ENCODE measurements at regions not wholly inside any gene's neighbourhood (a gene's known extent, or its start where the extent isn't known, plus 50 kb on each side); places are given as distances from the start of the nearest gene placed in this dataset.

DNA sequence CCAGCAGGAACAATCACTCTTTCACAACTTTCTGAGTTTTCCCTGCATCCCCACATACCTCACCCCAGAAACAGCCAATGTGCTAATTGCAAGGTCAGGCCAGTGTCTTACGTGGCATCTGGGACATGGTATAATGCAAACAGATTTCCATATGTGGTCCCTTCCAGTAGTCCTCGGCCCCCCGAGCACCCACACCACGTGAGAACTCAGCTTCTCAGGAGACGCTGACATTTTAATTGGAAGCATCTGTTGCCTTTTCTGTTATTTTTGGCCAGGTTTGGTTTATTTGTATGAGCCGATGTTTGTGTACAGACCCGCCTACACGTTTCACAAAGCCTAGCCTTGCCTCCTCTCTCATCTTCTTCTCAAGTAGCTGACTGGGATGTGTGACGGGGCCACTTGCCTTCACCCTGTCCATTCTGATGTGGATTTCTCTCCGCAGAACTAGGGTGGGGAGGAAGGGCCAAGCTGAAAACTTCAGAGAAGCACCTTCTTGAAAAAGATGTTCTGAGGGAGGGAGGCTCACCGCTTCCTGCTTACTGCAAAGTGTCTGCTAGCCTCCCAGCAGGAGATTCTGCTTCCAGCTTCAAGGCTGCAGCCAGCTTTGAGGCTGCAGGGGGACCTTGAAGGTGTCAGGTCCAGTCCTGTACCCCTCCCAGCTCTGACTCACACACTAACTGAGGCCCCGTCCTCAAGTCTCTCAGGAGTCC is 109.6 kb upstream of the SLC14A2 start:
- TF ChIP-seq EGR1 (IDR thresholded peaks at IDR 0.05) (no peak), TEAD4 (IDR thresholded peaks at IDR 0.05) (no peak), TCF12 (IDR thresholded peaks at IDR 0.05; ENCODE audit: low read depth) (no peak), CREB1 (IDR thresholded peaks at IDR 0.05; ENCODE audit: low read depth) (no peak), NFIC (IDR thresholded peaks at IDR 0.05) (no peak), TAF1 (IDR thresholded peaks at IDR 0.05; ENCODE audit: low read depth) (no peak), YY1 (IDR thresholded peaks at IDR 0.05; ENCODE audit: low read depth) (no peak), EP300 (IDR thresholded peaks at IDR 0.05; ENCODE audit: borderline replicate concordance) (no peak), CEBPB (IDR thresholded peaks at IDR 0.05) (no peak), ZBTB7A (IDR thresholded peaks at IDR 0.05; ENCODE audit: low read depth) (no peak), RAD21 (IDR thresholded peaks at IDR 0.05; ENCODE audit: low read depth) (no peak), FOXM1 (IDR thresholded peaks at IDR 0.05; ENCODE audit: borderline replicate concordance, low read depth) (no peak)
- TF ChIP-seq, protein P1, sequence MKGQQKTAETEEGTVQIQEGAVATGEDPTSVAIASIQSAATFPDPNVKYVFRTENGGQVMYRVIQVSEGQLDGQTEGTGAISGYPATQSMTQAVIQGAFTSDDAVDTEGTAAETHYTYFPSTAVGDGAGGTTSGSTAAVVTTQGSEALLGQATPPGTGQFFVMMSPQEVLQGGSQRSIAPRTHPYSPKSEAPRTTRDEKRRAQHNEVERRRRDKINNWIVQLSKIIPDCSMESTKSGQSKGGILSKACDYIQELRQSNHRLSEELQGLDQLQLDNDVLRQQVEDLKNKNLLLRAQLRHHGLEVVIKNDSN (IDR thresholded peaks at IDR 0.05), result no peak
- TF ChIP-seq, protein P2, sequence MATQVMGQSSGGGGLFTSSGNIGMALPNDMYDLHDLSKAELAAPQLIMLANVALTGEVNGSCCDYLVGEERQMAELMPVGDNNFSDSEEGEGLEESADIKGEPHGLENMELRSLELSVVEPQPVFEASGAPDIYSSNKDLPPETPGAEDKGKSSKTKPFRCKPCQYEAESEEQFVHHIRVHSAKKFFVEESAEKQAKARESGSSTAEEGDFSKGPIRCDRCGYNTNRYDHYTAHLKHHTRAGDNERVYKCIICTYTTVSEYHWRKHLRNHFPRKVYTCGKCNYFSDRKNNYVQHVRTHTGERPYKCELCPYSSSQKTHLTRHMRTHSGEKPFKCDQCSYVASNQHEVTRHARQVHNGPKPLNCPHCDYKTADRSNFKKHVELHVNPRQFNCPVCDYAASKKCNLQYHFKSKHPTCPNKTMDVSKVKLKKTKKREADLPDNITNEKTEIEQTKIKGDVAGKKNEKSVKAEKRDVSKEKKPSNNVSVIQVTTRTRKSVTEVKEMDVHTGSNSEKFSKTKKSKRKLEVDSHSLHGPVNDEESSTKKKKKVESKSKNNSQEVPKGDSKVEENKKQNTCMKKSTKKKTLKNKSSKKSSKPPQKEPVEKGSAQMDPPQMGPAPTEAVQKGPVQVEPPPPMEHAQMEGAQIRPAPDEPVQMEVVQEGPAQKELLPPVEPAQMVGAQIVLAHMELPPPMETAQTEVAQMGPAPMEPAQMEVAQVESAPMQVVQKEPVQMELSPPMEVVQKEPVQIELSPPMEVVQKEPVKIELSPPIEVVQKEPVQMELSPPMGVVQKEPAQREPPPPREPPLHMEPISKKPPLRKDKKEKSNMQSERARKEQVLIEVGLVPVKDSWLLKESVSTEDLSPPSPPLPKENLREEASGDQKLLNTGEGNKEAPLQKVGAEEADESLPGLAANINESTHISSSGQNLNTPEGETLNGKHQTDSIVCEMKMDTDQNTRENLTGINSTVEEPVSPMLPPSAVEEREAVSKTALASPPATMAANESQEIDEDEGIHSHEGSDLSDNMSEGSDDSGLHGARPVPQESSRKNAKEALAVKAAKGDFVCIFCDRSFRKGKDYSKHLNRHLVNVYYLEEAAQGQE (IDR thresholded peaks at IDR 0.05; ENCODE audit: low read depth), result no peak
- TF ChIP-seq, protein P3, sequence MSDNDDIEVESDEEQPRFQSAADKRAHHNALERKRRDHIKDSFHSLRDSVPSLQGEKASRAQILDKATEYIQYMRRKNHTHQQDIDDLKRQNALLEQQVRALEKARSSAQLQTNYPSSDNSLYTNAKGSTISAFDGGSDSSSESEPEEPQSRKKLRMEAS (IDR thresholded peaks at IDR 0.05), result no peak

DNA sequence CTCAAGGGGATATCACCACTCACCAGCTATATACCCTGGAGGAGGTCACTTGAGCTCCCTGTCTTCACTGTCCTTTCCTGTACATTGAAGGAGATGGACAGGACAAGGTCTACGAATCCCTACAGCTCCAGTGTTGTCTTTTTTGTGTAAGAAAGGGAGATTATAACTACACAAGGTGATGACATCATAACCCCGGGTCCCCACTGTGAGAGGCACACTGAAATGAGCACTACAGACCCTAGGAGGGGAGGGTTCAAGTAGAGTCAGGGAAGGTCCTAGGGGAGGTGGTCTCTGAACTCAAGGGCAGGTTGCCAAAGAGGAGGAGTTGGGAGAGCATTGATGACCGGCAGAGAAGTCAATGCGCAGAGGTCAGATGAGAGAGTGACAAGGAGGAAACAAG is 108.3 kb upstream of the SLC14A2 start:
- TF ChIP-seq, protein P2 (IDR thresholded peaks at IDR 0.05; ENCODE audit: low read depth), result no peak
- TF ChIP-seq TCF12 (IDR thresholded peaks at IDR 0.05; ENCODE audit: low read depth) (no peak), NFIC (IDR thresholded peaks at IDR 0.05) (no peak), CEBPB (IDR thresholded peaks at IDR 0.05) (no peak), TAF1 (IDR thresholded peaks at IDR 0.05; ENCODE audit: low read depth) (no peak), EP300 (IDR thresholded peaks at IDR 0.05; ENCODE audit: borderline replicate concordance) (no peak), YY1 (IDR thresholded peaks at IDR 0.05; ENCODE audit: low read depth) (no peak), CREB1 (IDR thresholded peaks at IDR 0.05; ENCODE audit: low read depth) (no peak)
- TF ChIP-seq, protein P3 (IDR thresholded peaks at IDR 0.05), result no peak

DNA sequence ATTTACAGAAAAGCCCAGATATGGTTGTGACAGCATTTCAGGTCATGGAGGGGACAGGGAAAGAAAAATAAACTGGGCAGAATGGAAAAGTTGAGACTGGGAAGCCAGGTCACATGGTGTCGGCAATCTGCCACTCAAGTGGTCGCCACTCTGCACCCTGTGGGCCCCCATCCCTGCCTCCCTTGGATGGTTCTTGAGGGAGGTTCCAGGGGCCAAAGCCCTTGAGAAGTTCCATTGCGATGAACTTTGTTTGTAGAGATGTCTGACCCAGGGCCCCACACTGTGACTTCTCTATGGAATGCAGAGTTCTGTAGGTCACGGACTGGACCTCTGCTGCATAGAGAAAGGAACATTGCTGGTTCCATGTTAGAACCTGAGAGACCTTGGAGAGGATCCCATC is 105.7 kb upstream of the SLC14A2 start:
- TF ChIP-seq EGR1 (IDR thresholded peaks at IDR 0.05), result no peak
- no peak for TF ChIP-seq NFIC (IDR thresholded peaks at IDR 0.05)
- TF ChIP-seq ZBTB7A (IDR thresholded peaks at IDR 0.05; ENCODE audit: low read depth), result no peak
- TF ChIP-seq TAF1 (IDR thresholded peaks at IDR 0.05; ENCODE audit: low read depth), result no peak

DNA sequence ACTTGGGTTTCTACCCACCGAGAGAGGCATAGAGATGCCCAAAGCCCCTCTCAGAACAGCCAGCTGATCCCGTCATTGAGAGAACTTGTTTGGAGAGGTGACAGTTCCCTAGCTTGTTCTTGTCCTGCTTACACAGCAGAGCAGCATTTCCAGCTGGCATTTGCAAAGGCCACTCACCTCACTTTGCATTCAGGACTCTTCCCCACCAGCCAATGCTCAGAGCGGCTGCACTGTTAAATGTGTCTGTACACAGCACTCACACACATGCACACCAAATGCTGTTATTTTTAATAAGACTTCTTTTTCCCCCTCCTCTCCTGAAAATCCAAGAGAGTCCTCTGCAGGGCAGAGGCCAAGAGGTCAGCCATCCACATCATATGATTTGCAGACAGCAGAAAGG is 104.6 kb upstream of the SLC14A2 start:
- TF ChIP-seq RAD21 (IDR thresholded peaks at IDR 0.05; ENCODE audit: low read depth) (no peak), TEAD4 (IDR thresholded peaks at IDR 0.05) (no peak), TCF12 (IDR thresholded peaks at IDR 0.05; ENCODE audit: low read depth) (no peak), TAF1 (IDR thresholded peaks at IDR 0.05; ENCODE audit: low read depth) (no peak), CREB1 (IDR thresholded peaks at IDR 0.05; ENCODE audit: low read depth) (no peak), CEBPB (IDR thresholded peaks at IDR 0.05) (no peak), YY1 (IDR thresholded peaks at IDR 0.05; ENCODE audit: low read depth) (no peak), EGR1 (IDR thresholded peaks at IDR 0.05) (no peak), NFIC (IDR thresholded peaks at IDR 0.05) (no peak), EP300 (IDR thresholded peaks at IDR 0.05; ENCODE audit: borderline replicate concordance) (no peak), FOXM1 (IDR thresholded peaks at IDR 0.05; ENCODE audit: borderline replicate concordance, low read depth) (no peak), ZBTB7A (IDR thresholded peaks at IDR 0.05; ENCODE audit: low read depth) (no peak)
- TF ChIP-seq, protein P3 (IDR thresholded peaks at IDR 0.05), result no peak
- TF ChIP-seq, protein P2 (IDR thresholded peaks at IDR 0.05; ENCODE audit: low read depth), result no peak
- TF ChIP-seq, protein P1 (IDR thresholded peaks at IDR 0.05), result no peak
